NT2/D1 (cell line): ENCODE measurements at regions not wholly inside any gene's neighbourhood (a gene's known extent, or its start where the extent isn't known, plus 50 kb on each side); places are given as distances from the start of the nearest gene placed in this dataset.
"Not testable (repeated sequence)": the region's sequence is repeated elsewhere in the genome, so short reads cannot be mapped to it uniquely, and the experiment has no call there.

Experiments
- DNase-seq: peaks from one replicate; pipeline ENCODE4 v3.0.0-alpha.2; 2011; ENCODE audit warnings: low read depth, low spot score
- H3K27me3 ChIP-seq: 2 replicates; pipeline ENCODE4 v1.6.0; 2011; ENCODE audit warnings: mild to moderate bottlenecking; ENCODE audit not compliant: insufficient read length, insufficient read depth
- H3K36me3 ChIP-seq: 2 replicates; pipeline ENCODE4 v1.6.1; 2011; ENCODE audit warnings: mild to moderate bottlenecking, low read length, mixed read lengths; ENCODE audit not compliant: insufficient read depth, insufficient read length
- H3K4me1 ChIP-seq: 2 replicates; pipeline ENCODE4 v1.5.1; 2011; ENCODE audit not compliant: insufficient read depth, insufficient read length
- H3K4me3 ChIP-seq: 2 replicates; pipeline ENCODE4 v1.5.1; 2011; ENCODE audit warnings: low read depth; ENCODE audit not compliant: insufficient read length
- H3K9ac ChIP-seq: 2 replicates; pipeline ENCODE4 v1.6.0; 2011; ENCODE audit warnings: low read depth; ENCODE audit not compliant: insufficient read length
- H3K9me3 ChIP-seq: 2 replicates; pipeline ENCODE4 v1.5.1; 2011; ENCODE audit warnings: mild to moderate bottlenecking, low read length; ENCODE audit not compliant: insufficient read depth
- SUZ12 ChIP-seq: IDR thresholded peaks from 2 replicates; pipeline ENCODE4 v1.6.1; 2011; ENCODE audit not compliant: insufficient read length, insufficient read depth; ENCODE audit errors: extremely low read depth
- YY1 ChIP-seq: IDR thresholded peaks from 2 replicates; pipeline ENCODE4 v1.6.1; 2011; ENCODE audit not compliant: insufficient read length, insufficient read depth
- ZNF274 ChIP-seq: IDR thresholded peaks from 2 replicates; pipeline ENCODE4 v1.6.1; 2011; ENCODE audit warnings: mild to moderate bottlenecking, low read depth, low read length

- no peaks in the 10 kb centered on the region for H3K4me1 ChIP-seq
- H3K4me3 ChIP-seq, result no peak overlapping the region
- H3K9ac ChIP-seq, result no peak overlapping the region
- peaks cover 18% of the 10 kb centered on the region for H3K27me3 ChIP-seq
- no peaks in the 10 kb centered on the region for H3K36me3 ChIP-seq
- peaks cover 11% of the 10 kb centered on the region; the same call in 1 of the 2 replicates for H3K9me3 ChIP-seq
- no peak for TF ChIP-seq SUZ12
- TF ChIP-seq ZNF274, result no peak
- no peak for TF ChIP-seq YY1
- peak; percentile 20 for DNase-seq
These were observed 197.3 kb upstream of the SDK2 start for GRCh38 chr17:73841431-73842060.

GRCh38 chr17:73847952-73848351 is 203.7 kb upstream of the SDK2 start:
- Histone ChIP-seq H3K36me3 (no peaks in the 10 kb centered on the region), H3K9me3 (0 out of 2 replicates have a peak, but pooled peaks cover 5% of the 10 kb centered on the region), H3K4me3 (no peak overlapping the region), H3K27me3 (peaks cover 11% of the 10 kb centered on the region), H3K4me1 (no peaks in the 10 kb centered on the region), H3K9ac (no peak overlapping the region)
- TF ChIP-seq YY1 (no peak), ZNF274 (no peak), SUZ12 (no peak)
- no peak for DNase-seq

- Histone ChIP-seq H3K9me3 (peaks cover 19% of the 10 kb centered on the region; the same call in 1 of the 2 replicates), H3K9ac (no peak overlapping the region), H3K36me3 (no peaks in the 10 kb centered on the region), H3K27me3 (peaks cover 6% of the 10 kb centered on the region), H3K4me3 (no peak overlapping the region), H3K4me1 (no peaks in the 10 kb centered on the region)
- no peak for TF ChIP-seq SUZ12
- no peak for TF ChIP-seq YY1
- TF ChIP-seq ZNF274, result no peak
- no peak for DNase-seq
These were observed 206.2 kb upstream of the SDK2 start for GRCh38 chr17:73850426-73850825.

GRCh38 chr17:73851091-73851490 is 206.8 kb upstream of the SDK2 start:
- H3K9ac ChIP-seq, result no peak overlapping the region
- TF ChIP-seq ZNF274 (no peak), YY1 (no peak), SUZ12 (no peak)
- no peaks in the 10 kb centered on the region for H3K4me1 ChIP-seq
- no peak overlapping the region for H3K4me3 ChIP-seq
- no peak for DNase-seq
- H3K36me3 ChIP-seq, result no peaks in the 10 kb centered on the region
- H3K9me3 ChIP-seq, result peaks cover 19% of the 10 kb centered on the region; the same call in 1 of the 2 replicates
- H3K27me3 ChIP-seq, result peaks cover 6% of the 10 kb centered on the region

- Histone ChIP-seq H3K4me1 (no peaks in the 10 kb centered on the region), H3K4me3 (no peak overlapping the region), H3K36me3 (no peaks in the 10 kb centered on the region), H3K9me3 (peaks cover 19% of the 10 kb centered on the region; the same call in 1 of the 2 replicates), H3K27me3 (peaks cover 6% of the 10 kb centered on the region), H3K9ac (no peak overlapping the region)
- TF ChIP-seq SUZ12 (no peak), YY1 (no peak), ZNF274 (no peak)
- no peak for DNase-seq
These were observed 207.7 kb upstream of the SDK2 start for GRCh38 chr17:73851921-73852320.

- H3K36me3 ChIP-seq, result no peaks in the 10 kb centered on the region
- peaks cover 2% of the 10 kb centered on the region for H3K4me1 ChIP-seq
- no peak for TF ChIP-seq SUZ12
These were observed 211.6 kb upstream of the SDK2 start for GRCh38 chr17:73855720-73856333.

GRCh38 chr17:73856556-73856955 is 212.3 kb upstream of the SDK2 start:
- H3K9me3 ChIP-seq, result peaks cover 19% of the 10 kb centered on the region; the same call in 1 of the 2 replicates
- TF ChIP-seq ZNF274, result no peak
- no peak for TF ChIP-seq SUZ12
- TF ChIP-seq YY1, result no peak
- no peak for DNase-seq

More at GRCh38 chr17:73855720-73856333, 211.6 kb upstream of the SDK2 start:
- no peak overlapping the region for H3K4me3 ChIP-seq
- no peak overlapping the region for H3K9ac ChIP-seq
- peaks cover 19% of the 10 kb centered on the region; the same call in 1 of the 2 replicates for H3K9me3 ChIP-seq
- H3K27me3 ChIP-seq, result peaks cover 6% of the 10 kb centered on the region
- DNase-seq, result no peak

GRCh38 chr17:73859439-73860008 is 215.3 kb upstream of the SDK2 start:
- DNase-seq, H3K9me3 ChIP-seq, H3K4me1 ChIP-seq, H3K27me3 ChIP-seq, H3K4me3 ChIP-seq, H3K9ac ChIP-seq, H3K36me3 ChIP-seq: not testable (repeated sequence)

More at GRCh38 chr17:73856556-73856955, 212.3 kb upstream of the SDK2 start:
- Histone ChIP-seq H3K9ac (no peak overlapping the region), H3K4me1 (peaks cover 2% of the 10 kb centered on the region), H3K4me3 (no peak overlapping the region), H3K36me3 (no peaks in the 10 kb centered on the region), H3K27me3 (peaks cover 2% of the 10 kb centered on the region)
